K562 (cell line): ENCODE measurements at regions not wholly inside any gene's neighbourhood (a gene's known extent, or its start where the extent isn't known, plus 50 kb on each side); places are given as distances from the start of the nearest gene placed in this dataset.

ENCODE experiments used
- BMI1 ChIP-seq: fragments of 150-350 bp; IDR thresholded peaks from 2 replicates; pipeline ENCODE4 v1.6.1; 2014; ENCODE audit warnings: low read length
- ESRRA ChIP-seq: fragments of 450-650 bp; IDR thresholded peaks from 2 replicates; pipeline ENCODE4 v1.6.1; 2014; ENCODE audit warnings: low read depth, mild to moderate bottlenecking, moderate library complexity, borderline replicate concordance
- HLTF ChIP-seq: fragments of 450-650 bp; IDR thresholded peaks from 2 replicates; pipeline ENCODE4 v1.6.1; 2016
- RAD51 ChIP-seq: fragments of 450-650 bp; IDR thresholded peaks from 2 replicates; pipeline ENCODE4 v1.7.1; 2016; ENCODE audit warnings: low read depth, mild to moderate bottlenecking, borderline replicate concordance
- SAP30 ChIP-seq: fragments of 200-600 bp; sonication (generic); IDR thresholded peaks from 2 replicates; pipeline ENCODE4 v1.6.1; 2012; ENCODE audit warnings: borderline replicate concordance, low read depth, mild to moderate bottlenecking, moderate library complexity, low read length, control low read depth, inconsistent platforms; ENCODE audit not compliant: insufficient read depth, poor library complexity, severe bottlenecking
- XRCC5 ChIP-seq: fragments of 200-400 bp; formaldehyde crosslinking; IDR thresholded peaks from 2 replicates; pipeline ENCODE4 v1.6.1; 2017; ENCODE audit warnings: low read depth, mild to moderate bottlenecking, low read length
- ZNF436 ChIP-seq: fragments of 250-450, 450-650 bp; sonication (Bioruptor Pico); formaldehyde crosslinking; IDR thresholded peaks from 2 replicates; pipeline ENCODE4 v1.7.0; 2020; ENCODE audit warnings: mild to moderate bottlenecking
- TF ChIP-seq, protein P1 (sequence below): fragments of 250-450 bp; sonication (Bioruptor Pico); IDR thresholded peaks from 2 replicates; pipeline ENCODE4 v1.4.0; 2020
- TF ChIP-seq, protein P2 (sequence below): fragments of 200-800 bp; sonication (Bioruptor generic); IDR thresholded peaks from 2 replicates; pipeline ENCODE4 v1.6.1; 2016; ENCODE audit warnings: missing genetic modification characterization, missing compliant biosample characterization
- TF ChIP-seq, protein P3 (sequence below): IDR thresholded peaks from 3 replicates; pipeline ENCODE4 v1.6.1; 2011; ENCODE audit warnings: borderline replicate concordance, mild to moderate bottlenecking, moderate library complexity; ENCODE audit not compliant: insufficient read length; ENCODE audit errors: extremely low read depth

- TF ChIP-seq RAD51, result no peak
- TF ChIP-seq ESRRA, result no peak
- TF ChIP-seq XRCC5, result no peak
- TF ChIP-seq, protein P1, sequence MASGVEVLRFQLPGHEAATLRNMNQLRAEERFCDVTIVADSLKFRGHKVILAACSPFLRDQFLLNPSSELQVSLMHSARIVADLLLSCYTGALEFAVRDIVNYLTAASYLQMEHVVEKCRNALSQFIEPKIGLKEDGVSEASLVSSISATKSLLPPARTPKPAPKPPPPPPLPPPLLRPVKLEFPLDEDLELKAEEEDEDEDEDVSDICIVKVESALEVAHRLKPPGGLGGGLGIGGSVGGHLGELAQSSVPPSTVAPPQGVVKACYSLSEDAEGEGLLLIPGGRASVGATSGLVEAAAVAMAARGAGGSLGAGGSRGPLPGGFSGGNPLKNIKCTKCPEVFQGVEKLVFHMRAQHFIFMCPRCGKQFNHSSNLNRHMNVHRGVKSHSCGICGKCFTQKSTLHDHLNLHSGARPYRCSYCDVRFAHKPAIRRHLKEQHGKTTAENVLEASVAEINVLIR, result no peak
- no peak for TF ChIP-seq SAP30
- TF ChIP-seq ZNF436, result no peak
- TF ChIP-seq, protein P2, sequence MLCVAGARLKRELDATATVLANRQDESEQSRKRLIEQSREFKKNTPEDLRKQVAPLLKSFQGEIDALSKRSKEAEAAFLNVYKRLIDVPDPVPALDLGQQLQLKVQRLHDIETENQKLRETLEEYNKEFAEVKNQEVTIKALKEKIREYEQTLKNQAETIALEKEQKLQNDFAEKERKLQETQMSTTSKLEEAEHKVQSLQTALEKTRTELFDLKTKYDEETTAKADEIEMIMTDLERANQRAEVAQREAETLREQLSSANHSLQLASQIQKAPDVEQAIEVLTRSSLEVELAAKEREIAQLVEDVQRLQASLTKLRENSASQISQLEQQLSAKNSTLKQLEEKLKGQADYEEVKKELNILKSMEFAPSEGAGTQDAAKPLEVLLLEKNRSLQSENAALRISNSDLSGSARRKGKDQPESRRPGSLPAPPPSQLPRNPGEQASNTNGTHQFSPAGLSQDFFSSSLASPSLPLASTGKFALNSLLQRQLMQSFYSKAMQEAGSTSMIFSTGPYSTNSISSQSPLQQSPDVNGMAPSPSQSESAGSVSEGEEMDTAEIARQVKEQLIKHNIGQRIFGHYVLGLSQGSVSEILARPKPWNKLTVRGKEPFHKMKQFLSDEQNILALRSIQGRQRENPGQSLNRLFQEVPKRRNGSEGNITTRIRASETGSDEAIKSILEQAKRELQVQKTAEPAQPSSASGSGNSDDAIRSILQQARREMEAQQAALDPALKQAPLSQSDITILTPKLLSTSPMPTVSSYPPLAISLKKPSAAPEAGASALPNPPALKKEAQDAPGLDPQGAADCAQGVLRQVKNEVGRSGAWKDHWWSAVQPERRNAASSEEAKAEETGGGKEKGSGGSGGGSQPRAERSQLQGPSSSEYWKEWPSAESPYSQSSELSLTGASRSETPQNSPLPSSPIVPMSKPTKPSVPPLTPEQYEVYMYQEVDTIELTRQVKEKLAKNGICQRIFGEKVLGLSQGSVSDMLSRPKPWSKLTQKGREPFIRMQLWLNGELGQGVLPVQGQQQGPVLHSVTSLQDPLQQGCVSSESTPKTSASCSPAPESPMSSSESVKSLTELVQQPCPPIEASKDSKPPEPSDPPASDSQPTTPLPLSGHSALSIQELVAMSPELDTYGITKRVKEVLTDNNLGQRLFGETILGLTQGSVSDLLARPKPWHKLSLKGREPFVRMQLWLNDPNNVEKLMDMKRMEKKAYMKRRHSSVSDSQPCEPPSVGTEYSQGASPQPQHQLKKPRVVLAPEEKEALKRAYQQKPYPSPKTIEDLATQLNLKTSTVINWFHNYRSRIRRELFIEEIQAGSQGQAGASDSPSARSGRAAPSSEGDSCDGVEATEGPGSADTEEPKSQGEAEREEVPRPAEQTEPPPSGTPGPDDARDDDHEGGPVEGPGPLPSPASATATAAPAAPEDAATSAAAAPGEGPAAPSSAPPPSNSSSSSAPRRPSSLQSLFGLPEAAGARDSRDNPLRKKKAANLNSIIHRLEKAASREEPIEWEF, result no peak
- TF ChIP-seq, protein P3, sequence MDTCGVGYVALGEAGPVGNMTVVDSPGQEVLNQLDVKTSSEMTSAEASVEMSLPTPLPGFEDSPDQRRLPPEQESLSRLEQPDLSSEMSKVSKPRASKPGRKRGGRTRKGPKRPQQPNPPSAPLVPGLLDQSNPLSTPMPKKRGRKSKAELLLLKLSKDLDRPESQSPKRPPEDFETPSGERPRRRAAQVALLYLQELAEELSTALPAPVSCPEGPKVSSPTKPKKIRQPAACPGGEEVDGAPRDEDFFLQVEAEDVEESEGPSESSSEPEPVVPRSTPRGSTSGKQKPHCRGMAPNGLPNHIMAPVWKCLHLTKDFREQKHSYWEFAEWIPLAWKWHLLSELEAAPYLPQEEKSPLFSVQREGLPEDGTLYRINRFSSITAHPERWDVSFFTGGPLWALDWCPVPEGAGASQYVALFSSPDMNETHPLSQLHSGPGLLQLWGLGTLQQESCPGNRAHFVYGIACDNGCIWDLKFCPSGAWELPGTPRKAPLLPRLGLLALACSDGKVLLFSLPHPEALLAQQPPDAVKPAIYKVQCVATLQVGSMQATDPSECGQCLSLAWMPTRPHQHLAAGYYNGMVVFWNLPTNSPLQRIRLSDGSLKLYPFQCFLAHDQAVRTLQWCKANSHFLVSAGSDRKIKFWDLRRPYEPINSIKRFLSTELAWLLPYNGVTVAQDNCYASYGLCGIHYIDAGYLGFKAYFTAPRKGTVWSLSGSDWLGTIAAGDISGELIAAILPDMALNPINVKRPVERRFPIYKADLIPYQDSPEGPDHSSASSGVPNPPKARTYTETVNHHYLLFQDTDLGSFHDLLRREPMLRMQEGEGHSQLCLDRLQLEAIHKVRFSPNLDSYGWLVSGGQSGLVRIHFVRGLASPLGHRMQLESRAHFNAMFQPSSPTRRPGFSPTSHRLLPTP, result no peak
- no peak for TF ChIP-seq BMI1
- TF ChIP-seq HLTF, result no peak
- TF ChIP-seq, all 486 proteins: peak for 0
These were observed 976.8 kb upstream of the ADGRL3 start (continued) for GRCh38 chr4:60223208-60223923.
